Spleen (tissue), 11 donors: ENCODE measurements at regions not wholly inside any gene's neighbourhood (a gene's known extent, or its start where the extent isn't known, plus 50 kb on each side); places are given as distances from the start of the nearest gene placed in this dataset.

Experiments used
- DNase-seq: peaks from one replicate; pipeline ENCODE4 v3.0.0-alpha.2; 2020
- H3K27ac ChIP-seq, 8 donors: fragments of 200-600 bp; sonication (generic) in 7 of 8; 1 replicate in 4 of 8; 2 replicates in 4 of 8; pipeline versions ENCODE4 v1.5.0 to v1.8.0; 2016 to 2021; ENCODE audit warnings: inconsistent platforms in 4 of 8, mild to moderate bottlenecking in 4 of 8, moderate library complexity in 1 of 8
- H3K27me3 ChIP-seq, 7 donors: fragments of 200-600 bp; sonication (generic) in 6 of 7; replicated peaks in 1 of 7; 1 replicate in 4 of 7; 2 replicates in 3 of 7; pipeline versions ENCODE4 v1.5.0 to v1.8.0; 2016 to 2021; ENCODE audit warnings: inconsistent platforms in 3 of 7, mild to moderate bottlenecking in 1 of 7
- H3K36me3 ChIP-seq, 6 donors: fragments of 200-600 bp; sonication (generic) in 5 of 6; 1 replicate in 4 of 6; 2 replicates in 2 of 6; pipeline versions ENCODE4 v1.5.0 to v1.8.0; 2016 to 2021; ENCODE audit warnings: inconsistent platforms in 2 of 6
- H3K4me1 ChIP-seq, 6 donors: fragments of 200-600 bp; sonication (generic) in 5 of 6; 1 replicate in 3 of 6; 2 replicates in 3 of 6; pipeline versions ENCODE4 v1.5.0 to v1.8.0; 2016 to 2021; ENCODE audit warnings: inconsistent platforms in 3 of 6
- H3K4me3 ChIP-seq, 8 donors: fragments of 200-600 bp; sonication (generic) in 7 of 8; 1 replicate in 4 of 8; 2 replicates in 4 of 8; pipeline versions ENCODE4 v1.5.0 to v1.8.0; 2016 to 2021; ENCODE audit warnings: inconsistent platforms in 4 of 8, mild to moderate bottlenecking in 4 of 8, moderate library complexity in 2 of 8
- H3K9me3 ChIP-seq, 8 donors: fragments of 200-600 bp; sonication (generic) in 7 of 8; 1 replicate in 4 of 8; 2 replicates in 4 of 8; pipeline versions ENCODE4 v1.5.0 to v1.8.0; 2016 to 2021; ENCODE audit warnings: inconsistent platforms in 4 of 8
- CTCF ChIP-seq, 11 experiments: fragments of 200-600 bp in 7 of 11; fragments of 450-650 bp in 4 of 11; sonication (generic) in 4 of 11; IDR thresholded peaks in 8 of 11; conservative IDR thresholded peaks in 3 of 11; 1 replicate in 7 of 11; 2 replicates in 4 of 11; pipeline versions ENCODE4 v1.4.0 to v1.8.0; 2016 to 2021; ENCODE audit warnings: antibody characterized with exemption in 11 of 11, inconsistent platforms in 4 of 11, mild to moderate bottlenecking in 1 of 11
- POLR2A ChIP-seq, 3 donors: fragments of 450-650 bp; IDR thresholded peaks; one replicate each; pipeline ENCODE4 v1.5.1; 2017; ENCODE audit warnings: antibody characterized with exemption in 3 of 3, mild to moderate bottlenecking in 1 of 3
- POLR2AphosphoS5 ChIP-seq, 3 donors: sonication (generic); formaldehyde crosslinking; IDR thresholded peaks; one replicate each; pipeline ENCODE4 v1.5.1; 2017; ENCODE audit warnings: antibody characterized with exemption in 3 of 3
- WGBS, 5 donors: extraction: QIAGEN DNeasy Blood & Tissue Kit in 3 of 5; methylation state at CpG; one replicate each; pipeline versions ENCODE4 v1.1.5 to v1.1.7; 2013 to 2018; 5-methylcytosine and 5-hydroxymethylcytosine counted together
- intact Hi-C: fragments of 100-400 bp; cut with DNase I; formaldehyde crosslinking; loops from one replicate; pipeline ENCODE4 v1.15.0; 2023; ENCODE audit warnings: low total_unique reads
- donor health status: healthy with polysubstance abuse.
- donor health status: DM: no; HTN: no; CAD: no; lungs with moderate emphysema.
- donor health status: DM: no; HTN: no; CAD: no.
- donor health status: Bipolar disorder and iron deficiency.
- donor health status: healthy.
- donor health status: DM: no; HTN: no; CAD: no.
- donor health status: DM: yes; HTN: yes; CAD: no.

GRCh38 chr9:17962747-17963146 lies 383.9 kb downstream of the SH3GL2 start:
- Histone ChIP-seq H3K9me3 (no peaks in the 10 kb centered on the region), H3K4me3 (no peak overlapping the region), H3K36me3 (no peaks in the 10 kb centered on the region), H3K4me1 (no peaks in the 10 kb centered on the region), H3K27me3 (no peaks in the 10 kb centered on the region), H3K27ac (no peak overlapping the region)
- no peak for TF ChIP-seq POLR2AphosphoS5 (IDR thresholded peaks at IDR 0.05)
- no peak for TF ChIP-seq POLR2A (IDR thresholded peaks at IDR 0.05)
- no peak for TF ChIP-seq CTCF (IDR thresholded peaks at IDR 0.05 in 8 of 11, conservative IDR thresholded peaks at IDR 0.05 in 3 of 11)
- DNase-seq, result no peak
- intact Hi-C loops, result no loop called here
- WGBS, 5 donors, result 36 to 65% (median 42%) methylated on average over 3 of the region's 3 CpGs

- intact Hi-C loops, result no loop called here
- Histone ChIP-seq H3K4me3 (no peak overlapping the region), H3K9me3 (no peaks in the 10 kb centered on the region), H3K27ac (no peak overlapping the region), H3K36me3 (no peaks in the 10 kb centered on the region), H3K4me1 (no peaks in the 10 kb centered on the region), H3K27me3 (no peaks in the 10 kb centered on the region)
- TF ChIP-seq CTCF (IDR thresholded peaks at IDR 0.05 in 8 of 11, conservative IDR thresholded peaks at IDR 0.05 in 3 of 11), result no peak
- TF ChIP-seq POLR2A (IDR thresholded peaks at IDR 0.05), result no peak
- no peak for TF ChIP-seq POLR2AphosphoS5 (IDR thresholded peaks at IDR 0.05)
- WGBS, 5 donors, result 64 to 74% (median 66%) methylated on average over 5 of the region's 5 CpGs
- DNase-seq, result no peak
Observed at GRCh38 chr9:17963498-17963897, 384.6 kb downstream of the SH3GL2 start.

DNA sequence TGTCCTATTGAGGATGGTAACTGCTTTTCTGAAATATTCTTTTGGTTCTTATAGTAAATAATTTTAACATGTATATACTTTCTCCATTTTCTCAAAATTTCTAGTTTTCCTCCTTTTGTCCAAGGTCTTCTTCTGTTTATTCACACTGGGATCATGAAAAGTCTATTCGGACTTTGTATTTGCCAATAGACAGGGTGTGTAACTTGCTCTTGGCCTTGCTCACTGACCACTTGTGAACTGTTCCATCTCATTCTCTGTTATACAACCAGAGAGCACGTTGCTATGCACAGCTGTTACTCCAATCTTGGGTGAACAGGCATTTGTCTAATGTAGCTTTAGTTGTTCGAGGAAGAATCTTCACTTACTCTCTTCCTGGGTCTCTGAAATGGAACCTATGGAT lies 388.9 kb downstream of the SH3GL2 start:
- no peaks in the 10 kb centered on the region for H3K27me3 ChIP-seq
- H3K4me3 ChIP-seq, result no peak overlapping the region
- no peak overlapping the region for H3K27ac ChIP-seq
- no peaks in the 10 kb centered on the region for H3K9me3 ChIP-seq
- intact Hi-C loops, result no loop called here
- H3K36me3 ChIP-seq, result no peaks in the 10 kb centered on the region
- DNase-seq, result no peak
- 29 to 73% (median 38%) methylated on average over 3 of the region's 3 CpGs for WGBS, 5 donors
- TF ChIP-seq POLR2AphosphoS5 (IDR thresholded peaks at IDR 0.05) (no peak), POLR2A (IDR thresholded peaks at IDR 0.05) (no peak), CTCF (IDR thresholded peaks at IDR 0.05 in 8 of 11, conservative IDR thresholded peaks at IDR 0.05 in 3 of 11) (no peak)
- H3K4me1 ChIP-seq, result no peaks in the 10 kb centered on the region

- no peaks in the 10 kb centered on the region for H3K36me3 ChIP-seq
- intact Hi-C loops, result no loop called here
- H3K4me3 ChIP-seq, result no peak overlapping the region
- H3K9me3 ChIP-seq, result peaks cover 0 to 3% (median 0%) of the 10 kb centered on the region in 8 donors
- no peak for DNase-seq
- H3K4me1 ChIP-seq, result no peaks in the 10 kb centered on the region
- no peak overlapping the region for H3K27ac ChIP-seq
- 0 to 84% (median 3%) methylated on average over 1 of the region's 1 CpG for WGBS, 5 donors
- TF ChIP-seq CTCF (IDR thresholded peaks at IDR 0.05 in 8 of 11, conservative IDR thresholded peaks at IDR 0.05 in 3 of 11) (no peak), POLR2AphosphoS5 (IDR thresholded peaks at IDR 0.05) (no peak), POLR2A (IDR thresholded peaks at IDR 0.05) (no peak)
- H3K27me3 ChIP-seq, result no peaks in the 10 kb centered on the region
Observed at GRCh38 chr9:17969232-17969631, 390.4 kb downstream of the SH3GL2 start.
